ENCODE measurements at regions not wholly inside any gene's neighbourhood (a gene's known extent, or its start where the extent isn't known, plus 50 kb on each side); places are given as distances from the start of the nearest gene placed in this dataset.

DNA sequence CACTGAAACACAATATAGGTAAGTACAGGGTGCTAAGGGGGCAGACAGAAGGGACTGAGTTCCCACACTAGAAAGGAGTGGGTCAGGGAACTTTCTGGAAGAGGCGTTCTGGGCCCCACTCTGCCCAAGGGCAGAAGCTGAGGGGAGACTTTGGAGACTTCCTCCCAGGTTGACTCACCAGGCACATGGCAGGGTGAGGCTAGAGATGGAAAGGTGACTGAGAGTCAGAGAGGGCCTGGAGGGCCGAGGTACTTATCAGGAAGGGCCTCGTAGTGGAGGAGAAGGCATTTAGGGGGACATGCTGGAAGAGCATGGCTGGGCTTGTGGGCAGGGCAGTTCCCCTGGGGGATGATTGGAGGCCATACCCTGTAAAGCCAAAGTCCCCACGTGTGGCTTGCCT lies 159.9 kb upstream of the JUN start:
- TF ChIP-seq POLR2A (IDR thresholded peaks at IDR 0.05), result no peak
- TF ChIP-seq CTCF (IDR thresholded peaks at IDR 0.05), result no peak

All from thyroid gland (tissue), 4 donors.